NCI-H774 (cell line): ENCODE measurements at regions not wholly inside any gene's neighbourhood (a gene's known extent, or its start where the extent isn't known, plus 50 kb on each side); places are given as distances from the start of the nearest gene placed in this dataset.
"Not testable (repeated sequence)": the region's sequence is repeated elsewhere in the genome, so short reads cannot be mapped to it uniquely, and the experiment has no call there.

Experiments
- DNase-seq: peaks from one replicate; lab custom pipeline; 2025; lab: John Stamatoyannopoulos, UW

DNA sequence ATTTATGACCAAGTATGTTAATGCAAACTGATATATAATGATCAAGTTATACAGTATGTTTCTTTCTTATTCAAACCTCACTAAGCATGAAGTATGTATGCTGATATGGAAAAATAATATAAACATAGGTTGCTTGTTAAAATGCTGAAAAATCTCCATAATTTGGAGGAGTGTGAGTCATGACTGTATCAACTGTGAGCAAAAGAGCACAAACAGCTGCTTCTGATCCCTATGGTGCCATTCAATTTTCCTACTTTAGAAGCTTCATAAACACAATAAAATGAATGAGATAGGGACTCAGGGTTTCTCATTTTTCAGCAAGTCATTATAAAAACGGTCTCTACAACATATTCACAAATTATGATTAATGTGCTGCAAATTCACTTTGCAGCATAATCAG is 129.9 kb upstream of the TFPI start:
- DNase-seq, result no peak

DNA sequence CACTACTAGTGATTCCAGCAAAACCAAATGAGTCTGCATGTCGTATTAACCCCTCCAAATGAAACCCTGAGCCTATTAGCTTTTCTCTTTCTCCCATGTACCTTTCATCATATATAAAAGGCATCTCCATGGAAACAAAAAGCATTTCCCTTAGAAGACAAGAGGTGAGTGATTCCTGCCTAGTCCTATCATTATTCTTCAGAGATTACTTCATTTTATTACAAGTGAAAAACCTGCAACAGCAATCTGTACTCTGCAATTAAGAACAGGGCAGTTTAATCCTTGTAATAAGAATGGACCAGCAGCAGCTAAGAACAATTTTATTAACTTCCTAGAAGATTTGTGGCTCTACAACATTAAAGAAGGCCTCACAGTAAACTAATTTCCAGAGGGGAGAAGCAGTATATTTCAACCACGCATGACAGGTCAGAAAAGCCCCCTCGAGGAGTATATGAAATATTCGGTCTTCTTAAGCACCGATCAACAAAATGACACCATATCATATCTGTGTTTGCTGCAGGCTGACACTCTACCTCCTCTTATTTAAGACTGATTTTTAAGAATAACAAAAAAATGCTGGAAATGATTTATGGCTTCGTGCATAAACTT is 132.3 kb upstream of the TFPI start:
- no peak for DNase-seq

DNA sequence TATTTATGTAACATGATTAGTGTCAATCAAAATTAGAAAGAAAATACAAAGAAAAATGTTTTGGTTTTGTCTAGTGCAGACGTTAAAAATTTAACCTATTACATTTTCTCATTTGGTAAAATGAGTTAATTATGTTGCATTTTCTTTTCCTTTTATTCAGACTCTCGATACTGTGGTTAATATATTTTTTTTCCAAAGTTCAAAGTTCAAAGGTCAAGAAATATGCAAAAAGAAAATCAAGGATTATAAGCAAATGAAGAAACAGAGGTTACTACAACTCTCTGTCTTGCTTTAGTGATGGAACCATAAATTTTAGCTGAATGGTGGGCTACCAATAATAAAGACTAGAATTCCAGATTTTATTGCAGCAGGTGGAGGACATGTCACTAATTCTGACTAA is 133.3 kb upstream of the TFPI start:
- DNase-seq, result no peak

DNA sequence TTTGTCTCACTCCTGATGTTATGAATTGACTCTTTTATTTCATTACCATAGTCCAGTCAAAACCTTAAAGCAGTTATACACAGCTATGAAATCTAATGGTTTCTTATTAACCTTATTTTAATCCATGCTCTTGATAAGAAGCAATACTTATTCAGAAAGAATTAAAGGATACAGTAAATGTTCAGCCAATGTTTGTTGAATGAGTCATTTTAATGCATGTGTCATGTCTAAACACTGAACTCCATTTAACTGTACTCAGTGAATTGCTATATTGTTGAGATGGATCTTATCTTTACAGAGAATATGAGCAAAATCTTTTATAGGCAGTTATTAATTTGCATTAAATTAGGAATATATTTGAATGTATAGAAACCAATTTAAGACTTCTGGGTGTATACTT is 135.1 kb upstream of the TFPI start:
- DNase-seq, result no peak

DNA sequence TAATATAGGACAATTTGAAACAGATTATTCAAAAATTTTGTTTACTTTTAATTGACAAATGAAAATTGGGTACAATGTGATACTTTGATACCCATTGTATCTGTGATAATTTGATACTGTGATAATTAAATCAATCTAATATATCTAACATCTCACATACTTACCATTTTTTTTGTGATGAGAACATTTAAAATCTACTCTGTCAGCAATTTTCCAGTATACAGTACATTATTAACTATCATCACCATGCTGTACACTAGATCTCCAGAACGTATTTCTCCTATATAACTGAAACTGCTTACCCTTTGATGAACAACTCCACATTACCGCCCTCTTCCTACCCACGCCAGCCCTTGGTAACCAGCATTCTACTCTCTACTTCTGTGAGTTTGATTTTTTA is 139.7 kb upstream of the TFPI start:
- no peak for DNase-seq

DNA sequence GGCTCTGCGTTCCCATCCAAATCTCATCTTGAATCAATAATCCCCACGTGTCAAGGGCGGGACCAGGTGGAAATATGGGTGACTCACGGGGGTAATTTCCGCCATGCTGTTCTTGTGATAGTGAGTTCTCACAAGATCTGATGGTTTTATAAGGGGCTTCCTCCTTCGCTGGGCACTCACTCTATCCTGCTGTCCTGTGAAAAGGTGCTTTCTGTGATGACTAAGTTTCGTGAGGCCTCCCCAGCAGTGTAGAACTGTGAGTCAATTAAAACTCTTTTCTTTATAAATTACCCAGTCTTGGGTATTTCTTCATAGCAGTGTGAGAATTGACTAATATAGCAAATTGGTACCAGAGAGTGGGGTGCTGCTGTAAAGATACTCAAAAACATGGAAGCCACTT is 142.4 kb upstream of the TFPI start:
- DNase-seq, result not testable (repeated sequence)

DNA sequence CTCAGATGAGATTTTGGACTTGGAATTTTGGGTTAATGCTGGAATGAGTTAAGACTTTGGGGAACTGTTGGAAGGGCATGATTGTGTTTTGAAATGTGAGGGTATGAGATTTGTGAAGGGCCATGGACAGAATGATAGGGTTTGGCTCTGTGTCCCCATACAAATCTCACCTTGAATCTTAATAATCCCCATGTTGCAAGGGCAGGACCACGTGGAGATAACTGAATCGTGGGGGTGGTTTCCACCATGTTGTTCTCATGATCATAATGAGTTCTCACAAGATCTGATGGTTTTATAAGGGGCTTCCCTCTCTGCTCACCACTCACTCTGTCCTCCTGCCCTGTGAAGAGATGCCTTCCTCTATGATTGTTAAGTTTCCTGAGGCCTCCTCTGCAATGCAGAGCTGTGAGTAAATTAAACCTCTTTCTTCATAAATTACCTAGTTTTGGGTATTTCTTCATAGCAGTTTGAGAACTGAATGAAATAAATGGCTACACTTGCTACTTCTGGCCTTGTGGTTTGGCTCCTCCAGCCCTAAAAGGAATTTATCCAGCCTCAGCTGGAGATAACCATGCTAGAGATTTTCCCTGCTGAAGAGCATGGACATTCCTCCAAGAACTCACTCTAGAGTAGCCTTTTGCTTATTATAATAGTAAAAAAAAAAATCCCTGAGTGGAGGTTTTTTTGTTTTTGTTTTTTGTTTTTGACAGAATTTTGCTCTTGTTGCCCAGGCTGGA is 144.3 kb upstream of the TFPI start:
- no peak for DNase-seq

DNA sequence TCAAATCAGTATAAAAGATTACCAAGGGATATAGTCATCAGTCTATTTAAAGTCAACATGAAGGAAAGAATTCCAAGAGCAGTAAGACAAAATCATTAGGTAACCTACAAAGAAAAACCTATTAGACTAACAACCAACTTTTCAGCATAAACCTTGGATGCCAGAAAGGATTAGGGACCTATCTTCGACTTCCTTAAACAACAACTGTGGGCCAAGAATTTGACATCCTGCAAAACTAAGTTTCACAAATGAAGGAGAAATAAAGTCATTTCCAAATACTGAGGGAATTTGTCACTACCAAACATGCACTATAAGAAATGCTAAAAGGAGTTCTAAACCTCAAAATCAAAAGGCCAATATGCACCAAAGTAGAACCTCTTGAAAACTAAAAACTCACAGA is 147.9 kb upstream of the TFPI start:
- DNase-seq, result no peak

DNA sequence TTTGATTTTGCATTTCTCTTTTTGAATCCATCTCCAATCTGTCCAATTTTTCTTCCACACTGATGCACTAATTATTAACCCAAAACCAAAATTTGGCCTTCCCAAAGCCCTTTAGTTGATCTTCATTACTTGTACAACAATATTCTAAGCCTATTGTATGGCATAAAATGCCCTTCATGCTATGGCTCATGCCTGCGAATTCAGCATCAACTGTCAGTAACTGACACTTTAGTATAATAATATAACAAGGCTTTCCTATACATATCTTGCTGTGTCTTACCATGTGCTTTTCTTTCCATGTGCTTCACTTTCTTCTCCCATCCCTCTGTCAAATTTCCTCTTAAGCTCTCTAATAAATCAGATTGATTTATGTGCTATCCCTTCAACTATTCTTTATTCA is 154.0 kb upstream of the TFPI start:
- no peak for DNase-seq

DNA sequence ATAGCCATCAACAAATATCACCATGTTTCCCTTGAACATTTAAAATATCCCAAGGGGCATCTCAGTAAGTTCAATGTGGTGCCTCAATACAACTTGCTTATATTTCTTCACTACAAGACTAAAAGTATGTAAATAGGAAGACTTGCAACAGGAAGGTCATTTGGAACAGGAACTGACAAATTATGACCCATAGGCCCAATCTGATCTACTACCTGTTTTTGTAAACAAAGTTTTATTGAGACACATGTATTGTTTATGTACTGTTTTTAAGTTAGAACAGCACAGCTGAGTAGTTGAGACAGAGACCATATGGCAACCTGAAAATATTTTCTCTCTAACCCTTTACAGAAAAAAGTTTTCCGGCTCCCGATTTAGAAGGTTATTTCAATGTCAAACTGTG is 154.8 kb upstream of the TFPI start:
- DNase-seq, result no peak

DNA sequence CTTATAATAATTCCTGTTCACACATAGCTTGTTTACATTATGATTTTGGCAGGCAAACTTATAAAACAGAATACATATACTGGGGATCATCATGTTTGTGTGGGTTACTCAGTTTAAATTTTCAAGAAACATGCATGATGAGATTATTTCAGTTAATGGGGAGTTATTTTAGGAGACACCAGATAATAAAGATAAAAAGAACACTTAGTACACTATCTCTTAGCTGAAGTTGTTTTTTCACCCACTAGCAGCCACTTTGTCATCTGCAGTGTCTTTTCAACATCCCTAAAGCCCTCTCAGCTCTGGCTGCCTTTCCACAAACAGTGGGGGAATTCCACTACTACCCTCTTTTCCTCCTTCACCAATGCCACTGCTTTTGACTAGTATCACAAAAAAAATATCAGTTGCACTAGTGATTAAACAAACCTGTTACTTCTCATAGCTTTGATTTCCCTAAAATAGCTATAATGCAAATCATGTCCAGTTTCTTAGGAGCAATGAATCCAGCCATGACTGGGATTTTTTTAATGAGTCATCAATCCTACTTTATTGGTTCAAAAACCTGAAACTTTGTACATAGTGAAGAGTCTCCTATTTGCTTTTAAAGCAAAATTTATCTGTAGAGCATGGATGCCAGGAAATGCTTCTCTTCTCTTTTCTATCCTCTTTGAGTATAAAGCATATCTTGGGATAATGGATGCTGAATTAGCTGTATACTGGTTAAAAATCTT is 156.7 kb upstream of the TFPI start:
- DNase-seq, result no peak

DNA sequence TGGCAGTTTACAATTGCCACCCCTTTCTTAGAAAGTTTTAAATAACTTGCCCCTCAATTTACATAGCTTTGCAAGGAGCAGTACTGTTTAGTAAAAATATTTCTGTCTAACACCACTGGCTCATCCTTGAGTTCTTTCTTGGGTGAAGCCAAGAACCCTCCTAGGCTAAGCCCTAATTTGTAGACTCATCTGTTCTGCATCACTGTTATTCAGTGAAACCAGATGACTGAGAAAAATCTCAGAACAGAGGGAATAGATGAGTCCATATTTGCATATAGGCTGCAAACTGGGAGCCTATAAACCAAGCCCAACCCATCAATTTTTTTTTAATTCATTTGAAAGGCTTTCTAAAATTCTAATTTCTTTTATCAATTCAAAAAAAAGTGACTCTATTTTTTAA is 161.4 kb upstream of the TFPI start:
- no peak for DNase-seq

DNA sequence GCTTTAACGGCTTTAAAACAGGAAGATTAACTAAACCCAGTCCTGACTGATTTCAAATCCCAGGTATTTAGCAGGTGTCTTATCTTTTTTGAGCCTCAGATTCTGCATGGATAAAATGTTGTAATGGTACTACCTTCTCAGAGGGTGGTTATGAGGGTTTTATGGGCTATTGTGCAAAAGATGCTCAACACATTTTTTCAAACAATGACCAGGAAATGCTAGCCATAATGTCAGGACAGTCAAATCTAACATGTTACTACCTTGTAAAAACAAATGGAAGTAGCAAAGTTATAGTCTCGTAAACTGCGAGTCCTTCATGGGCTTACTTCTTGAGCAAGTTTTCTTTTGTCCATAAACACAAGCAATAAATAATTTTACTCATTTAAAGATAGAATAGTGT is 162.1 kb upstream of the TFPI start:
- no peak for DNase-seq

DNA sequence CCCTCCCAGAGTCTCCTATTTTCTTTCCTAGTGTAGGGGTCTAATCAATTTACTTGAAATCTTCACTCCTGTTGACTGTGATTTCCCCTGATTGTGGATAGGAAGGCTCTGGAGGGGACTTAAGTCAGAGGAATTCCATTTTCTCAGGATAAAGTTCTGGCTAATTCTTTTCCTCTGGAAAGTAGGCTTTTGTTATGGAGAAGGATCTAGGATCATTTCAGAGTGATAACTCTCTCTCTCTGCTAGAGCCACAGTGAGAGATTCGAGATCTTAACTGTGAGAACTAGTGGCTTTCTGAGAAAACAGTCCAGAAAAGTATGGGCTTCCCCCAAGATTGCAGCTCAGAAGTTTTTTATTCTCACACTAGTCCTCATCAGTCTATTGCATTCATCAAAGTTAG is 163.9 kb upstream of the TFPI start:
- DNase-seq, result no peak

DNA sequence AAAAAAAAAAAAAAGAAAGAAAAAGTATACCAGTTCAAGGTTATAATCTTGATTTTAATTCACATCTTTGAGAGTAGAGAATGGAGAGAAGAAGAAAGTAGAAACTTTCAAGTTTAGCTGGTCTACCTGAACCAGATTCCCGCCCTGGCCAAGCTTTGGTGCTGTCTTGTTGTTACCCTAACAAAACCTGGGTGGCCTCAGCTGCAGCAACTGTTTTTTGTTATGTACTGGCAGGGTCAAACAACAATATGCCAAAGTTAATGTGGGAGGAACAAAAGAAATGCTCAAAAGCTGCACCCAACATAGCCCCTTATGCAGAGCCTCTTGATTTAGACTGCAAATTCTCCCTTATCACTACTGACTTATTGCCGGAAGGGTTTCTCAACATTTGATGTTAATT is 165.3 kb upstream of the TFPI start:
- DNase-seq, result no peak

DNA sequence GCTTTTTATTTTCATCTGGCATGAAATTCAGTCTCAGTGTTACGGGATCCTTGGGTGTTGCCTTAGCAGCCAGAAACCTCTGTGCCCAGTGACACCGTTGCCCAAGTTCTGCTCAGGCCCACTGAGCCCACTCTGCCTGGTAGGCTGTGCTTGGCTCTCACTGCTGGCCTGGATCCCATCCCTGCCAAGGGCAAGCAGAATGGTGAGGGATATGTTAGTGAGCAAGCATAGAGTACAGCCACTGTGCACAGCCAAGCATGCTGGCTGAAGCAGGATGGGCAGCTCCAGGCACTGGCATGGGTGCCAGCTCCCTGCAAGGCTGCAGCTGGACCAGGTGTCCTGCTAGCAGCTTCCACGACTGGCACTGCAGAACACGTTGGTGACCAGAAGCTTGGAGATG is 194.7 kb upstream of the TFPI start:
- no peak for DNase-seq

DNA sequence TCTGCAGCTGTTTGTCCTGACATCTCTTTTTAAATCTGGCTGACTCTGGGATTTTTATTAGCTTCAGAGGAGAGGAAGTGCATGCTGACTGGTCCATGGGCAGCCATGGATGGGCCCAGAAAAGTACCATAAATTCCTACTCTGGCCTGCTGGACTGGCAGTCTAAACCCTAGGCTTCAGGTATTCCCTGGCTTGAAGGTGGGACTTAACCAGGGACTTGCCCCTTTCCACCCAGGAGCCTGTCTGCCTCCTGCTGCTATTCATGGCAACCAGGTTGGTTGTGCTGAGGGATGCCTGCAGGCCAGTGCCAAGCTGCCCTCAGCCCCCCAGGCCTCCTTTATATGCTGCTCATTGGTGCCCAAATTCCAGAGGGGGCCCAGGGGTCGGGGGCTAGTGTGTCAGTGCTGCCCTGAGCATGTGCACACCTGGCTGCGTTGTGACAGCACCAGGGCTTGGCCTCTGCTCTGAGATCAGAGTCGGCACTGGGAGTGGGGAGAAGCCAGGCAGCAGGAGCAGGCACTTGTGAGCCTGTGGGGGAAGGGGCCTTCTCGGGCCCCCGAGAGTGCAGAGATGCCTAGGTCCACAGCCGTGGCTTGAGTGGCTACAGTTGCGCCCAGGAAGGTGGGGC is 195.7 kb upstream of the TFPI start:
- DNase-seq, result no peak

DNA sequence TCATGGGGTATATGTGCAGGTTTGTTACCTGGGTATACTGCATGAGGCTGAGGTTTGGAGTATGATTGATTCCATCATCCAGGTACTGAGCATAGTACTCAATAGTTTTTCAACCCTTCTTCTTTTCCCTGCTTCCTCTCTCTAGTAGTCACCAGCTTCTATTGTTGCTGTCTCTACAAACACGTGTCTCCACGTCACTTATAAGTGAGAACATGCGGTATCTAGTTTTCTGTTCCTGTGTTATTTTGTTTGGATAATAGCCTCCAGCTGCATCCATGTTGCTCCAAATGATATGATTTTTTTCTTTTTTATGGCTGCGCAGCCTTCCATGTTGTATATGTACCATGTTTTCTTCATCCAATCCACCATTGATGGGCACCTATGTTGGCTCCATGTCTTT is 214.8 kb upstream of the TFPI start:
- no peak for DNase-seq

DNA sequence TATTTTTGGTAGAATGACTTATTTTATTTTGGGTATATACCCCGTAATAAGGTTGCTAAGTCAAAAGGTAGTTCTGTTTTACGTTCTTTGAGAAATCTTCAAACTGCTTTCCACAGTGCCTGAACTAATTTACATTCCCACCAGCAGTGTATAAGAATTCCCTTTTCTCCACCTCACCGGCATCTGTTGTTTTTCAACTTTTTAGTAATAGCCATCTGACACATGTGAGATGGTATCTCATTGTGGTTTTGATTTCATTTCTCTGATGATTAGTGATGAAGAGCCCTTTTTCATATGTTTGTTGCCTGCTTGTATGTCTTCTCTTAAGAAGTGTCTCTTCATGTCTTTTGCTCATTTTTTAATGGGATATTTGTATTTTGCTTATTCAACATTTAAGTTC is 215.2 kb upstream of the TFPI start:
- DNase-seq, result no peak

DNA sequence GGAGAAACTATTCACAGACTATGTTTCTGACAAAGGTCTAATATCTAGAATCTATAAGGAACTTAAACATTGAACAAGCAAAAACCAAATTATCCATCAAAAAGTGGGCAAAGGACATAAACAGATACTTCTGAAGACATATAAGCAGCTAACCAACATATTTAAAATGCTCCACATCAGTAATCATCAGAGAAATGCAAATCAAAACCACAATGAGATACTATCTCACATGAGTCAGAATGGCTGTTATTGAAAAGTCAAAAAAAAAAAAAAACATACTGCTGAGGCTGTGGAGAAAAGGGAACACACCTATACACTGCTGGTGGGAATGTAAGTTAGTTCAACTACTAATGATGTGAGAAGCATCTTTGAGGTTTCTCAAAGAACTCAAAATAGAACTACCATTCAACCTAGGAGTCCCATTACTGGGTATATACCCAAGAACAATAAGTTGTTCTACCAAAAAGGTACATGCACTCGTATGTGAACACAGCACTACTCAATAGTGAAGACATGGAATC is 220.4 kb upstream of the TFPI start:
- DNase-seq, result no peak

DNA sequence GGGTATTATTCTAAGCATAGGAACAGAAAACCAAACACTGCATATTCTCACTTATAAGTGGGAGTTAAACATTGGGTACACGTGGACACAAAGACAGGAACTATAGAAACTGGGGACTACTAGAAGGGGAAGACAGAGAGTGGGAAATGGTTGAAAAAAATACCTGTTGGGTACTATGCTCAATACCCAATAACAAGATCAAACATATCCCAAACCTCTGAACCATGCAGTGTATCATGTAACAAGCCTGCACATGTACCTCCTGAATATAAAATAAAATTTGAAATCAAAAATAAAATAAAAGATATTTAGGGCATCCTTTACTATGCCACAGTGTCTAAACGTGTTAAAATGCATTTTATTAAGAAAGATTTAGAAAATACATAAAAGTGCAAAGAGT is 221.0 kb upstream of the TFPI start:
- no peak for DNase-seq

DNA sequence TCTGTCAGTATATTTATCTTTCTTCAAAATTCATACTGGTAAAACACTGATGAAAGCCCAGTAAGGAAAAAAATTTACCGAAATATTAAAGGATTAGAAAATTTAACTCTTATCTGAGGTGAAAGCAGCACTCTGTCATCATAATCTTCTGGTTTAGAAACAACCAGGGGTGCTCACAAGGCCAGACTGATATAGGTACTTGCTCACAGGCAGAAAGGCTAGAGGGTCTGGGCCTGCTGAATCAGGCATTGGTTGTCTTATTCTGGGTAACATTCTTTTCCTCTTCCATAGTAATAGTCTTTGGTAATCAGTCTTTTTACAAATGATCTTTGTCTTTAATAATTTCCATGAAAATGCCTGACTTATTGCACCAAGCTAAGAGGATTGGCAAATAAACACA is 221.4 kb upstream of the TFPI start:
- DNase-seq, result no peak

DNA sequence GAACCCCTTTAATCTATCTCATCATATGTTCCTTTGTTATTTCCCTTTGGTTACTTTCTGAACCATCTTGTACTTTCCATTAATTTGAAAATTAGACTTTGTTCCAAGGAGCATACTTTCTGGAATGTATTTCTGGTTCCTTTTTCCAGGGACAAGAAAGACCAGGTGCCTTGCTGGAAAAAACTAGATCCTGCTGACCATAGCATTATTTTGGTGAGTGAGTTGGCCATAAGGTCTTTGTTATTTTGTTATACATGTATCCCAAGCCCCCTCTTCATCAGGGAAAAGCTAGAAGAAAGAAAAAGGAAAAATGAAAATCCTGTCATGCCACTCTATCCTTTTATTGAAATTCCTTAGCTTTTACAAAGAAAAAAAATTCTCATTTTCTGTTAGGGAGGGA is 228.1 kb upstream of the TFPI start:
- no peak for DNase-seq
